ENCODE measurements at regions not wholly inside any gene's neighbourhood (a gene's known extent, or its start where the extent isn't known, plus 50 kb on each side); places are given as distances from the start of the nearest gene placed in this dataset.
A peak's percentile ranks its signal among the peaks of the same experiment; 100 is the strongest.

- Histone ChIP-seq H3K9ac (ENCODE audit: low read depth in 1 of 3, low read length in 3 of 3) (no peak overlapping the region), H3K27me3 (ENCODE audit: control insufficient read depth in 3 of 3, insufficient read depth in 3 of 3, low read length in 3 of 3) (peaks cover 0 to 4% (median 3%) of the 10 kb centered on the region in 3 donors), H3K4me1 (ENCODE audit: control insufficient read depth in 3 of 3, insufficient read depth in 3 of 3, low read length in 3 of 3) (no peaks in the 10 kb centered on the region), H3K27ac (ENCODE audit: low read depth, low read length) (no peak overlapping the region), H3K9me3 (ENCODE audit: control insufficient read depth in 3 of 3, low read length in 3 of 3) (no peaks in the 10 kb centered on the region), H3K36me3 (ENCODE audit: control insufficient read depth in 3 of 3, insufficient read depth in 3 of 3, low read length in 3 of 3) (no peaks in the 10 kb centered on the region), H3K4me3 (ENCODE audit: low read length in 3 of 3) (no peak overlapping the region)
These were observed 64.7 kb downstream of the ARRDC4 start for GRCh38 chr15:98025237-98025636.

- no peak overlapping the region for H3K4me3 ChIP-seq (ENCODE audit: low read length in 3 of 3)
- H3K27ac ChIP-seq (ENCODE audit: low read depth, low read length): no peak overlapping the region
- no peak overlapping the region for H3K9ac ChIP-seq (ENCODE audit: low read depth in 1 of 3, low read length in 3 of 3)
- no peaks in the 10 kb centered on the region for H3K36me3 ChIP-seq (ENCODE audit: control insufficient read depth in 3 of 3, insufficient read depth in 3 of 3, low read length in 3 of 3)
- no peaks in the 10 kb centered on the region for H3K27me3 ChIP-seq (ENCODE audit: control insufficient read depth in 3 of 3, insufficient read depth in 3 of 3, low read length in 3 of 3)
- no peaks in the 10 kb centered on the region for H3K4me1 ChIP-seq (ENCODE audit: control insufficient read depth in 3 of 3, insufficient read depth in 3 of 3, low read length in 3 of 3)
- no peaks in the 10 kb centered on the region for H3K9me3 ChIP-seq (ENCODE audit: control insufficient read depth in 3 of 3, low read length in 3 of 3)
These were observed 74.2 kb downstream of the ARRDC4 start for GRCh38 chr15:98034731-98035130.

- Histone ChIP-seq H3K9me3 (ENCODE audit: control insufficient read depth in 3 of 3, low read length in 3 of 3) (no peaks in the 10 kb centered on the region), H3K27ac (ENCODE audit: low read depth, low read length) (no peak overlapping the region), H3K4me1 (ENCODE audit: control insufficient read depth in 3 of 3, insufficient read depth in 3 of 3, low read length in 3 of 3) (no peaks in the 10 kb centered on the region), H3K27me3 (ENCODE audit: control insufficient read depth in 3 of 3, insufficient read depth in 3 of 3, low read length in 3 of 3) (no peaks in the 10 kb centered on the region), H3K4me3 (ENCODE audit: low read length in 3 of 3) (no peak overlapping the region), H3K36me3 (ENCODE audit: control insufficient read depth in 3 of 3, insufficient read depth in 3 of 3, low read length in 3 of 3) (no peaks in the 10 kb centered on the region), H3K9ac (ENCODE audit: low read depth in 1 of 3, low read length in 3 of 3) (no peak overlapping the region)
These were observed 74.6 kb downstream of the ARRDC4 start for GRCh38 chr15:98035134-98035533.

- no peaks in the 10 kb centered on the region for H3K36me3 ChIP-seq (ENCODE audit: control insufficient read depth in 3 of 3, insufficient read depth in 3 of 3, low read length in 3 of 3)
- H3K9ac ChIP-seq (ENCODE audit: low read depth in 1 of 3, low read length in 3 of 3): no peak overlapping the region
- H3K27ac ChIP-seq (ENCODE audit: low read depth, low read length): no peak overlapping the region
- no peak overlapping the region for H3K4me3 ChIP-seq (ENCODE audit: low read length in 3 of 3)
- no peaks in the 10 kb centered on the region for H3K9me3 ChIP-seq (ENCODE audit: control insufficient read depth in 3 of 3, low read length in 3 of 3)
- H3K4me1 ChIP-seq (ENCODE audit: control insufficient read depth in 3 of 3, insufficient read depth in 3 of 3, low read length in 3 of 3): no peaks in the 10 kb centered on the region
- H3K27me3 ChIP-seq (ENCODE audit: control insufficient read depth in 3 of 3, insufficient read depth in 3 of 3, low read length in 3 of 3): no peaks in the 10 kb centered on the region
These were observed 75.1 kb downstream of the ARRDC4 start for GRCh38 chr15:98035577-98036010.

GRCh38 chr15:98039596-98039995 is 79.1 kb downstream of the ARRDC4 start:
- Histone ChIP-seq H3K9ac (ENCODE audit: low read depth in 1 of 3, low read length in 3 of 3) (no peak overlapping the region), H3K27ac (ENCODE audit: low read depth, low read length) (no peak overlapping the region), H3K4me1 (ENCODE audit: control insufficient read depth in 3 of 3, insufficient read depth in 3 of 3, low read length in 3 of 3) (no peaks in the 10 kb centered on the region), H3K4me3 (ENCODE audit: low read length in 3 of 3) (no peak overlapping the region), H3K9me3 (ENCODE audit: control insufficient read depth in 3 of 3, low read length in 3 of 3) (no peaks in the 10 kb centered on the region), H3K27me3 (ENCODE audit: control insufficient read depth in 3 of 3, insufficient read depth in 3 of 3, low read length in 3 of 3) (no peaks in the 10 kb centered on the region), H3K36me3 (ENCODE audit: control insufficient read depth in 3 of 3, insufficient read depth in 3 of 3, low read length in 3 of 3) (no peaks in the 10 kb centered on the region)

- Histone ChIP-seq H3K4me3 (ENCODE audit: low read length in 3 of 3) (no peak overlapping the region), H3K9ac (ENCODE audit: low read depth in 1 of 3, low read length in 3 of 3) (no peak overlapping the region), H3K36me3 (ENCODE audit: control insufficient read depth in 3 of 3, insufficient read depth in 3 of 3, low read length in 3 of 3) (no peaks in the 10 kb centered on the region), H3K9me3 (ENCODE audit: control insufficient read depth in 3 of 3, low read length in 3 of 3) (no peaks in the 10 kb centered on the region), H3K27ac (ENCODE audit: low read depth, low read length) (no peak overlapping the region), H3K27me3 (ENCODE audit: control insufficient read depth in 3 of 3, insufficient read depth in 3 of 3, low read length in 3 of 3) (no peaks in the 10 kb centered on the region), H3K4me1 (ENCODE audit: control insufficient read depth in 3 of 3, insufficient read depth in 3 of 3, low read length in 3 of 3) (no peaks in the 10 kb centered on the region)
These were observed 79.6 kb downstream of the ARRDC4 start for GRCh38 chr15:98040146-98040545.

- H3K27me3 ChIP-seq (ENCODE audit: control insufficient read depth in 3 of 3, insufficient read depth in 3 of 3, low read length in 3 of 3): no peaks in the 10 kb centered on the region
- no peak overlapping the region for H3K9ac ChIP-seq (ENCODE audit: low read depth in 1 of 3, low read length in 3 of 3)
- no peak overlapping the region for H3K27ac ChIP-seq (ENCODE audit: low read depth, low read length)
- no peaks in the 10 kb centered on the region for H3K4me1 ChIP-seq (ENCODE audit: control insufficient read depth in 3 of 3, insufficient read depth in 3 of 3, low read length in 3 of 3)
- H3K4me3 ChIP-seq (ENCODE audit: low read length in 3 of 3): no peak overlapping the region
- no peaks in the 10 kb centered on the region for H3K36me3 ChIP-seq (ENCODE audit: control insufficient read depth in 3 of 3, insufficient read depth in 3 of 3, low read length in 3 of 3)
- H3K9me3 ChIP-seq (ENCODE audit: control insufficient read depth in 3 of 3, low read length in 3 of 3): no peaks in the 10 kb centered on the region
These were observed 82.9 kb downstream of the ARRDC4 start for GRCh38 chr15:98043160-98044014.

- no peaks in the 10 kb centered on the region for H3K36me3 ChIP-seq (ENCODE audit: control insufficient read depth in 3 of 3, insufficient read depth in 3 of 3, low read length in 3 of 3)
- H3K27ac ChIP-seq (ENCODE audit: low read depth, low read length): no peak overlapping the region
- H3K27me3 ChIP-seq (ENCODE audit: control insufficient read depth in 3 of 3, insufficient read depth in 3 of 3, low read length in 3 of 3): no peaks in the 10 kb centered on the region
- H3K9me3 ChIP-seq (ENCODE audit: control insufficient read depth in 3 of 3, low read length in 3 of 3): peaks cover 0 to 2% (median 1%) of the 10 kb centered on the region in 3 donors
- no peak overlapping the region for H3K4me3 ChIP-seq (ENCODE audit: low read length in 3 of 3)
- H3K4me1 ChIP-seq (ENCODE audit: control insufficient read depth in 3 of 3, insufficient read depth in 3 of 3, low read length in 3 of 3): no peaks in the 10 kb centered on the region
- H3K9ac ChIP-seq (ENCODE audit: low read depth in 1 of 3, low read length in 3 of 3): no peak overlapping the region
These were observed 91.2 kb downstream of the ARRDC4 start for GRCh38 chr15:98051734-98052133.

GRCh38 chr15:98057453-98057852 is 97.0 kb downstream of the ARRDC4 start:
- no peaks in the 10 kb centered on the region for H3K4me1 ChIP-seq (ENCODE audit: control insufficient read depth in 3 of 3, insufficient read depth in 3 of 3, low read length in 3 of 3)
- H3K4me3 ChIP-seq (ENCODE audit: low read length in 3 of 3): no peak overlapping the region
- no peaks in the 10 kb centered on the region for H3K36me3 ChIP-seq (ENCODE audit: control insufficient read depth in 3 of 3, insufficient read depth in 3 of 3, low read length in 3 of 3)

GRCh38 chr15:98062869-98063268 is 102.4 kb downstream of the ARRDC4 start:
- H3K36me3 ChIP-seq (ENCODE audit: control insufficient read depth in 3 of 3, insufficient read depth in 3 of 3, low read length in 3 of 3): no peaks in the 10 kb centered on the region
- H3K27me3 ChIP-seq (ENCODE audit: control insufficient read depth in 3 of 3, insufficient read depth in 3 of 3, low read length in 3 of 3): no peaks in the 10 kb centered on the region
- no peaks in the 10 kb centered on the region for H3K4me1 ChIP-seq (ENCODE audit: control insufficient read depth in 3 of 3, insufficient read depth in 3 of 3, low read length in 3 of 3)
- H3K9me3 ChIP-seq (ENCODE audit: control insufficient read depth in 3 of 3, low read length in 3 of 3): no peaks in the 10 kb centered on the region
- no peak overlapping the region for H3K9ac ChIP-seq (ENCODE audit: low read depth in 1 of 3, low read length in 3 of 3)
- H3K27ac ChIP-seq (ENCODE audit: low read depth, low read length): peak overlapping the region; percentile 29
- H3K4me3 ChIP-seq (ENCODE audit: low read length in 3 of 3): no peak overlapping the region

More at GRCh38 chr15:98057453-98057852, 97.0 kb downstream of the ARRDC4 start:
- H3K9ac ChIP-seq (ENCODE audit: low read depth in 1 of 3, low read length in 3 of 3): no peak overlapping the region
- H3K27me3 ChIP-seq (ENCODE audit: control insufficient read depth in 3 of 3, insufficient read depth in 3 of 3, low read length in 3 of 3): no peaks in the 10 kb centered on the region
- no peak overlapping the region for H3K27ac ChIP-seq (ENCODE audit: low read depth, low read length)
- H3K9me3 ChIP-seq (ENCODE audit: control insufficient read depth in 3 of 3, low read length in 3 of 3): peaks cover 1 to 7% (median 4%) of the 10 kb centered on the region in 3 donors
